Activated naive CD8-positive, alpha-beta T cell treated with anti-CD3 and anti-CD28 coated beads, Interleukin-2, amount 50 U/mL, for 24 hours (primary cell): ENCODE measurements at regions not wholly inside any gene's neighbourhood (a gene's known extent, or its start where the extent isn't known, plus 50 kb on each side); places are given as distances from the start of the nearest gene placed in this dataset.

ENCODE experiments used
- ATAC-seq: fragments of 150-1000 bp; cut with Tn5 transposase; one replicate; pipeline ENCODE4 v1.10.0; 2021
- DNase-seq: peaks from one replicate; pipeline ENCODE4 v3.0.0; 2021
- H3K27ac Mint-ChIP-seq: one replicate; pipeline ENCODE4 v1.8.0; 2021; ENCODE audit warnings: mild to moderate bottlenecking, mixed read lengths
- H3K27me3 Mint-ChIP-seq: one replicate; pipeline ENCODE4 v1.8.0; 2021; ENCODE audit warnings: mixed read lengths
- H3K36me3 Mint-ChIP-seq: one replicate; pipeline ENCODE4 v1.8.0; 2021; ENCODE audit warnings: low read depth, mixed read lengths
- H3K4me1 Mint-ChIP-seq: one replicate; pipeline ENCODE4 v1.8.0; 2021; ENCODE audit warnings: mixed read lengths
- H3K4me3 Mint-ChIP-seq: one replicate; pipeline ENCODE4 v1.8.0; 2021; ENCODE audit warnings: mild to moderate bottlenecking, moderate library complexity, mixed read lengths
- H3K9me3 Mint-ChIP-seq: one replicate; pipeline ENCODE4 v1.8.0; 2021; ENCODE audit warnings: mixed read lengths

DNA sequence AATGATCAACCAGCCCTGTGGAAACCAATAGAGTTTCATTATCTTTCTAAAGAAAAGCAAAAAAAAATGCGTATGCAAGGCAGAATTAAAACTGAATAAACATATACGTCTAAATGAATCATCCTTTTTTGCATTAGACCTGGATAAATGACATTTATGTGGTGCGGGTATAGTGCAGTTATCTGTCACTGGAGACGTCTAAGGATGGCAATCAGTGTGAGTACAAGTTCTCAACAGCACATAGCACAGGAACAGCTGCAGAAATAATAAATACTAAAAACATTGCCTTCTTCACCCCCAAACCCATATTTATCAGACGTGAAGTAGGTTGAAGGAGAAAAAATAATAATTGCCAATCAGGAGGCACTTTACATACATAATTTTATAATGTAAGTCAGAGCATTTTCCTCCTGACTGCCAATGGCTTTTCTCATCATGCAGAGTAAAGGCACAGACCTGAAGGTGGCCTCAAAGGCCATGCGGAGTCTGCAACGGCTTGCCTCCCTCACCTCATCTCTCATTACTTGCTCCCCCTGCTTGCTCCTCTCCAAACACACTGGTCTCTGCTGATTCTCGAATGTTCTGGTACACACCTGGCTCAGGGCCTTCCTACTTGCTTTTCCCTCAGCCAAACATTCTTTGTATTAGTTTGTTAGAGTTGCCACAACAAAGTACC, 574.7 kb upstream of the PLXNA2 start:
- DNase-seq, result no peak
- H3K27ac Mint-ChIP-seq, result no peak overlapping the region
- H3K27me3 Mint-ChIP-seq, result no peaks in the 10 kb centered on the region
- no peaks in the 10 kb centered on the region for H3K4me1 Mint-ChIP-seq
- no peak overlapping the region for H3K4me3 Mint-ChIP-seq
- H3K36me3 Mint-ChIP-seq, result no peaks in the 10 kb centered on the region
- no peak for ATAC-seq
- no peaks in the 10 kb centered on the region for H3K9me3 Mint-ChIP-seq

- no peaks in the 10 kb centered on the region for H3K36me3 Mint-ChIP-seq
Measured at GRCh38 chr1:208820580-208821212, 576.5 kb upstream of the PLXNA2 start.

DNA sequence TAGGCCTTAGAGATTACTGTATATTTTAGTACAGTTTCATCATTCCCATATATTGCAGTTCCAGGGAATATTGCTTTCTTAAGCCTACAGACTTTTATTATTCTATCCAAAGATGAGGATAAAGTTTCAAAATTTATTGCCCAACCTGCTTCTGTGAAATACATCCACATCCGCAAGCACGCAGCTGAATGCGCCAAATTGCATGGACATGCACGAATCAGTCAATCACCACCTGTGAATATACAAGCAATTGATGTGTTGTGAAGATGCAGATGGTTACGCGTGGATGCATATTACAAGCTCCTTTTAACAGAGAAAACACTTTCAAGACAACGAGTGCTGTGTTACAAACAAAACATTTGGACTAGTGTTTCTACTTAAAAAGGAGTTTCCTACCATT, 577.8 kb upstream of the PLXNA2 start:
- ATAC-seq, result no peak
- H3K4me1 Mint-ChIP-seq, result no peaks in the 10 kb centered on the region
- no peaks in the 10 kb centered on the region for H3K36me3 Mint-ChIP-seq
- no peaks in the 10 kb centered on the region for H3K9me3 Mint-ChIP-seq
- no peak overlapping the region for H3K4me3 Mint-ChIP-seq
- H3K27me3 Mint-ChIP-seq, result peaks cover 2% of the 10 kb centered on the region
- H3K27ac Mint-ChIP-seq, result no peak overlapping the region
- DNase-seq, result no peak

More at GRCh38 chr1:208820580-208821212, 576.5 kb upstream of the PLXNA2 start:
- Mint-ChIP-seq H3K4me3 (no peak overlapping the region), H3K4me1 (no peaks in the 10 kb centered on the region), H3K27ac (no peak overlapping the region), H3K27me3 (peaks cover 2% of the 10 kb centered on the region), H3K9me3 (no peaks in the 10 kb centered on the region)
- ATAC-seq (no peak), DNase-seq (no peak)

DNA sequence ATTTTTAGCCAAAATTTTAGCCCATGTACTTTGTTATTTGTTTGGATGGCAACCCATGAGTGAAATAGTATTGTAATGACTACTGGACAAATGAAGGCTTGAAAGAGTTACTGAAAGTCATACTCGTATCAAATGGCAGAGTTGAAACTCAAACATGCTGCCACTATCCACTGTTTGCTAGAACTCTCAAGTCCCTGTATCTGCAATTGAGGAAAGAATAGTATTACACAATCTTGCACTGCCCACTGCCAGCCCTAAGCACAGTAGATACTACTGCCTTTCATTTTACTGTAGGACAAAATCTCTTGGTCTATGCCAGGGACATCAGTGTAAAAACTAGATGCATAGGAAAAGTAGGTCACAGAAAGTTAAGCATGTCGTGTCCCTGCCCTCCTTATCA, 581.1 kb upstream of the PLXNA2 start:
- ATAC-seq, result no peak
- DNase-seq, result no peak
- Mint-ChIP-seq H3K4me3 (no peak overlapping the region), H3K4me1 (no peaks in the 10 kb centered on the region), H3K9me3 (no peaks in the 10 kb centered on the region), H3K27ac (no peak overlapping the region), H3K27me3 (peaks cover 2% of the 10 kb centered on the region), H3K36me3 (no peaks in the 10 kb centered on the region)

GRCh38 chr1:208829595-208829994, 585.4 kb upstream of the PLXNA2 start:
- ATAC-seq (no peak), DNase-seq (no peak)
- Mint-ChIP-seq H3K4me3 (no peak overlapping the region), H3K27me3 (peaks cover 2% of the 10 kb centered on the region), H3K9me3 (no peaks in the 10 kb centered on the region), H3K4me1 (no peaks in the 10 kb centered on the region), H3K27ac (no peak overlapping the region), H3K36me3 (no peaks in the 10 kb centered on the region)

DNA sequence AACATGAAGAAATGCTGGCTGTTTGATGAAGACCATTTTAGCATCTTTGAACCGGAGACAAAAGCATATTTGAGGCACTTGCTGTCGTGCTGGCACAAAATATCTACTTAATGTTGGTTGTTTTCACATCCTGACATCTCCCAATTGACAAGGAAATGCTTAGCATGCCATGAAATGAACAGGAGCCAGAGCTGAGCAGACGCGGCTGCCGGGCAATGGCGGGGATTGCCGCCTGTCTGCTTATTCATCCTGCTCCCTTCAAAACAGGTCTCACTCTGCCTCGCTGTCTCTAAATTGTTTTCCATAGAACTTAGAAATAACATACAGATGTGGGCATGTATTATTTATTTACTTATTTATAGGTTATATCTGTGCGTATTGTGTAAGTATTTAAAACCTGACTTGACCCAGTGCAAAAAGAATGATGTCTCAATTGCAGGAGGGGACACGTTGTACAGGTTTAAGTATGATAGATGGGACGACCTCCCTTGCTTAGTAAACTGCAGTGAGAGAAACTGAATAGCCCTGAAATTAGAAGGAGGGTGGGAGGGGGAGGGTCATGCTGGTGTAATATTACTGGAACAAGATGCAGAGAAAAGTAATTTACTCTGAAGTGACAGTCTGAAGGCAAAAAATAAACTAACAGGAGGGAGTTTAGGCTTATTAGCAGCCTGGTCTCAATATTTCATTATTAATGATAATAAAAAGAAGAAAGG, 590.4 kb upstream of the PLXNA2 start:
- H3K36me3 Mint-ChIP-seq, result no peaks in the 10 kb centered on the region
- H3K4me1 Mint-ChIP-seq, result no peaks in the 10 kb centered on the region
- DNase-seq, result no peak
- H3K4me3 Mint-ChIP-seq, result no peak overlapping the region
- no peak for ATAC-seq
- H3K27ac Mint-ChIP-seq, result no peak overlapping the region
- H3K27me3 Mint-ChIP-seq, result no peaks in the 10 kb centered on the region
- no peaks in the 10 kb centered on the region for H3K9me3 Mint-ChIP-seq

GRCh38 chr1:208835097-208835463, 590.9 kb upstream of the PLXNA2 start:
- Mint-ChIP-seq H3K27ac (no peak overlapping the region), H3K9me3 (no peaks in the 10 kb centered on the region), H3K36me3 (no peaks in the 10 kb centered on the region), H3K27me3 (no peaks in the 10 kb centered on the region), H3K4me1 (no peaks in the 10 kb centered on the region), H3K4me3 (no peak overlapping the region)
- DNase-seq (no peak), ATAC-seq (no peak)

GRCh38 chr1:208835781-208836180, 591.6 kb upstream of the PLXNA2 start:
- Mint-ChIP-seq H3K27me3 (no peaks in the 10 kb centered on the region), H3K4me1 (no peaks in the 10 kb centered on the region), H3K36me3 (no peaks in the 10 kb centered on the region), H3K27ac (no peak overlapping the region), H3K4me3 (no peak overlapping the region), H3K9me3 (no peaks in the 10 kb centered on the region)
- DNase-seq (no peak), ATAC-seq (no peak)

GRCh38 chr1:208837242-208837641, 593.1 kb upstream of the PLXNA2 start:
- H3K4me3 Mint-ChIP-seq, result no peak overlapping the region

DNA sequence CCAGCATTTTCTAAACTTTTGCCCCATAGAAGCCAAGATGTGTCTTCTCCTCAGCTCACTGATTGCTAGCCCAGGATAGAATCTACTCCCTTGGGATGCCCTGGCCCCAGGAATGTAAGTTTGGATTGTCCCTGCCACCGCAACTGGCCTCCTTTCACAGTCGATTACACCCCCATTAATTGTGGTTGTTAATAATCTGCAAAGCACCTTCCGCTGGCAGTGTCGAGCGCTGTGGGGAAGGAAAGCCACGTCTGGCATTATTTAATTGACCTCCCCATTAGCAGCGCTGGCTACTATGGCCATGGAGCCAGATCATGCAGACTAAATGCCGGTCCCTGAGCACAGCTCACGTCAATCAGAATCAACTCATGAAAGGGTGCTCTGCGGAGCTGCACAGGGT, 597.3 kb upstream of the PLXNA2 start:
- Mint-ChIP-seq H3K9me3 (no peaks in the 10 kb centered on the region), H3K27me3 (no peaks in the 10 kb centered on the region)
- DNase-seq, result no peak

More at GRCh38 chr1:208837242-208837641, 593.1 kb upstream of the PLXNA2 start:
- H3K27me3 Mint-ChIP-seq, result no peaks in the 10 kb centered on the region
- no peak for ATAC-seq
- no peak overlapping the region for H3K27ac Mint-ChIP-seq
- H3K4me1 Mint-ChIP-seq, result no peaks in the 10 kb centered on the region
- DNase-seq, result no peak
- no peaks in the 10 kb centered on the region for H3K36me3 Mint-ChIP-seq
- H3K9me3 Mint-ChIP-seq, result no peaks in the 10 kb centered on the region

GRCh38 chr1:208842451-208842850, 598.3 kb upstream of the PLXNA2 start:
- no peak overlapping the region for H3K27ac Mint-ChIP-seq
- no peaks in the 10 kb centered on the region for H3K9me3 Mint-ChIP-seq
- no peaks in the 10 kb centered on the region for H3K27me3 Mint-ChIP-seq
- ATAC-seq (no peak), DNase-seq (no peak)
- no peak overlapping the region for H3K4me3 Mint-ChIP-seq
- no peaks in the 10 kb centered on the region for H3K36me3 Mint-ChIP-seq
- H3K4me1 Mint-ChIP-seq, result no peaks in the 10 kb centered on the region

More for the DNA sequence above, 597.3 kb upstream of the PLXNA2 start:
- Mint-ChIP-seq H3K4me1 (no peaks in the 10 kb centered on the region), H3K4me3 (no peak overlapping the region), H3K27ac (no peak overlapping the region), H3K36me3 (no peaks in the 10 kb centered on the region)
- ATAC-seq, result no peak

GRCh38 chr1:208844158-208844557, 600.0 kb upstream of the PLXNA2 start:
- H3K36me3 Mint-ChIP-seq, result no peaks in the 10 kb centered on the region
- no peaks in the 10 kb centered on the region for H3K9me3 Mint-ChIP-seq
- H3K4me1 Mint-ChIP-seq, result no peaks in the 10 kb centered on the region
- DNase-seq (no peak), ATAC-seq (no peak)
- no peaks in the 10 kb centered on the region for H3K27me3 Mint-ChIP-seq
- H3K27ac Mint-ChIP-seq, result no peak overlapping the region
- no peak overlapping the region for H3K4me3 Mint-ChIP-seq

GRCh38 chr1:208848854-208849253, 604.7 kb upstream of the PLXNA2 start:
- no peak for ATAC-seq
- no peak overlapping the region for H3K4me3 Mint-ChIP-seq

DNA sequence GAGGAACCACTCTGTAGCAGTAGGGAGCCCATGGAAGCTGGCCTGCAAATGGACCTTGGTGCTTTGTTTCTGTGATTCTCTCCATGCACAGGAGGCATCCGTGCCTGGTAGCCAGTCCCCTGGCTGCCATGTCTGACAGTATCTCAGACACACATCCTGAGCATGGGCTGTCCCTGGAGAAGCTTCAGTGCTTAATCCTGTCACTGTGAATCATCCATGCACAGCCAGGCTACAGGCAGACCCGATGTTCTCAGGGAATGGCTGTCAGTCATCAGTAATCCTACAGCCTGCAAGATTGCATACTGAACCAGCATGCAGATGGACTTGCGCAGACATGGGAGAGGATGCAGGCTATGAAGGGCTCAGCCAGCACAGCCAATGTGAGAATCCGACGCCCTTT, 606.3 kb upstream of the PLXNA2 start:
- no peak overlapping the region for H3K4me3 Mint-ChIP-seq

More at GRCh38 chr1:208848854-208849253, 604.7 kb upstream of the PLXNA2 start:
- DNase-seq, result no peak
- no peaks in the 10 kb centered on the region for H3K36me3 Mint-ChIP-seq
- H3K27ac Mint-ChIP-seq, result no peak overlapping the region
- no peaks in the 10 kb centered on the region for H3K9me3 Mint-ChIP-seq
- no peaks in the 10 kb centered on the region for H3K4me1 Mint-ChIP-seq
- H3K27me3 Mint-ChIP-seq, result no peaks in the 10 kb centered on the region

GRCh38 chr1:208851366-208851765, 607.2 kb upstream of the PLXNA2 start:
- H3K27me3 Mint-ChIP-seq, result no peaks in the 10 kb centered on the region
- H3K4me1 Mint-ChIP-seq, result no peaks in the 10 kb centered on the region

More for the DNA sequence above, 606.3 kb upstream of the PLXNA2 start:
- Mint-ChIP-seq H3K9me3 (no peaks in the 10 kb centered on the region), H3K27ac (no peak overlapping the region), H3K4me1 (no peaks in the 10 kb centered on the region), H3K27me3 (no peaks in the 10 kb centered on the region), H3K36me3 (no peaks in the 10 kb centered on the region)
- no peak for ATAC-seq
- DNase-seq, result no peak

More at GRCh38 chr1:208851366-208851765, 607.2 kb upstream of the PLXNA2 start:
- no peak overlapping the region for H3K27ac Mint-ChIP-seq
- DNase-seq (no peak), ATAC-seq (no peak)
- no peak overlapping the region for H3K4me3 Mint-ChIP-seq
- H3K36me3 Mint-ChIP-seq, result no peaks in the 10 kb centered on the region
- H3K9me3 Mint-ChIP-seq, result no peaks in the 10 kb centered on the region
